Adrenal gland (tissue), 5 donors: ENCODE measurements at regions not wholly inside any gene's neighbourhood (a gene's known extent, or its start where the extent isn't known, plus 50 kb on each side); places are given as distances from the start of the nearest gene placed in this dataset.

Experiments used
- POLR2A ChIP-seq, 2 donors: fragments of 450-650 bp; IDR thresholded peaks; one replicate each; pipeline ENCODE4 v1.6.1; 2017; ENCODE audit warnings: antibody characterized with exemption in 2 of 2, mild to moderate bottlenecking in 2 of 2, moderate library complexity in 1 of 2
- TF ChIP-seq, protein P1 (sequence below), 6 experiments: fragments of 450-650 bp in 4 of 6; fragments of 200-600 bp in 2 of 6; sonication (generic) in 1 of 6; IDR thresholded peaks; 1 replicate in 5 of 6; 2 replicates in 1 of 6; pipeline versions ENCODE4 v1.5.1 to v1.8.0; 2016 to 2021; ENCODE audit warnings: antibody characterized with exemption in 6 of 6, mild to moderate bottlenecking in 2 of 6, moderate library complexity in 1 of 6
- donor health status: DM: no; HTN: no; CAD: no.

- TF ChIP-seq POLR2A (IDR thresholded peaks at IDR 0.05) = no peak
- TF ChIP-seq, protein P1, sequence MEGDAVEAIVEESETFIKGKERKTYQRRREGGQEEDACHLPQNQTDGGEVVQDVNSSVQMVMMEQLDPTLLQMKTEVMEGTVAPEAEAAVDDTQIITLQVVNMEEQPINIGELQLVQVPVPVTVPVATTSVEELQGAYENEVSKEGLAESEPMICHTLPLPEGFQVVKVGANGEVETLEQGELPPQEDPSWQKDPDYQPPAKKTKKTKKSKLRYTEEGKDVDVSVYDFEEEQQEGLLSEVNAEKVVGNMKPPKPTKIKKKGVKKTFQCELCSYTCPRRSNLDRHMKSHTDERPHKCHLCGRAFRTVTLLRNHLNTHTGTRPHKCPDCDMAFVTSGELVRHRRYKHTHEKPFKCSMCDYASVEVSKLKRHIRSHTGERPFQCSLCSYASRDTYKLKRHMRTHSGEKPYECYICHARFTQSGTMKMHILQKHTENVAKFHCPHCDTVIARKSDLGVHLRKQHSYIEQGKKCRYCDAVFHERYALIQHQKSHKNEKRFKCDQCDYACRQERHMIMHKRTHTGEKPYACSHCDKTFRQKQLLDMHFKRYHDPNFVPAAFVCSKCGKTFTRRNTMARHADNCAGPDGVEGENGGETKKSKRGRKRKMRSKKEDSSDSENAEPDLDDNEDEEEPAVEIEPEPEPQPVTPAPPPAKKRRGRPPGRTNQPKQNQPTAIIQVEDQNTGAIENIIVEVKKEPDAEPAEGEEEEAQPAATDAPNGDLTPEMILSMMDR (IDR thresholded peaks at IDR 0.05) = no peak
Observed at GRCh38 chr2:42846932-42847595, 54.7 kb upstream of the HAAO start.
